MM.1S (cell line): ENCODE measurements at regions not wholly inside any gene's neighbourhood (a gene's known extent, or its start where the extent isn't known, plus 50 kb on each side); places are given as distances from the start of the nearest gene placed in this dataset.

Experiments
- CTCF ChIP-seq: fragments of 300-600 bp; sonication (generic); IDR thresholded peaks from 2 replicates; pipeline ENCODE4 v1.5.1; 2016; ENCODE audit warnings: antibody characterized with exemption, low read length, mixed read lengths
- EZH2 ChIP-seq: fragments of 300-600 bp; sonication (generic); optimal IDR thresholded peaks from 2 replicates; pipeline ENCODE3; 2017; ENCODE audit warnings: low read depth, mild to moderate bottlenecking, antibody characterized with exemption, low read length, mixed read lengths
- EZH2phosphoT487 ChIP-seq: fragments of 300-600 bp; sonication (generic); IDR thresholded peaks from 2 replicates; pipeline ENCODE4 v1.6.1; 2018; ENCODE audit warnings: antibody characterized with exemption, low read length

- TF ChIP-seq CTCF (no peak), EZH2 (no peak), EZH2phosphoT487 (no peak)
These were observed 136.0 kb downstream of the NKX6-1 start for GRCh38 chr4:84362896-84363655.
